A673 (cell line): ENCODE measurements at regions not wholly inside any gene's neighbourhood (a gene's known extent, or its start where the extent isn't known, plus 50 kb on each side); places are given as distances from the start of the nearest gene placed in this dataset.

ENCODE experiments used
- EZH2 ChIP-seq: fragments of 200-600 bp; sonication (generic); IDR thresholded peaks from 2 replicates; pipeline ENCODE4 v1.6.1; 2017; ENCODE audit warnings: borderline replicate concordance, low read depth, mild to moderate bottlenecking, mixed read lengths, antibody characterized with exemption, low read length; ENCODE audit not compliant: poor library complexity, severe bottlenecking
- TF ChIP-seq, protein P1 (sequence below): fragments of 300-800, 200-600 bp; sonication (generic); conservative IDR thresholded peaks from 2 replicates; pipeline ENCODE4 v1.5.1; 2017; ENCODE audit warnings: low read depth, mild to moderate bottlenecking, antibody characterized with exemption, low read length, moderate library complexity, mixed read lengths

- TF ChIP-seq, protein P1, sequence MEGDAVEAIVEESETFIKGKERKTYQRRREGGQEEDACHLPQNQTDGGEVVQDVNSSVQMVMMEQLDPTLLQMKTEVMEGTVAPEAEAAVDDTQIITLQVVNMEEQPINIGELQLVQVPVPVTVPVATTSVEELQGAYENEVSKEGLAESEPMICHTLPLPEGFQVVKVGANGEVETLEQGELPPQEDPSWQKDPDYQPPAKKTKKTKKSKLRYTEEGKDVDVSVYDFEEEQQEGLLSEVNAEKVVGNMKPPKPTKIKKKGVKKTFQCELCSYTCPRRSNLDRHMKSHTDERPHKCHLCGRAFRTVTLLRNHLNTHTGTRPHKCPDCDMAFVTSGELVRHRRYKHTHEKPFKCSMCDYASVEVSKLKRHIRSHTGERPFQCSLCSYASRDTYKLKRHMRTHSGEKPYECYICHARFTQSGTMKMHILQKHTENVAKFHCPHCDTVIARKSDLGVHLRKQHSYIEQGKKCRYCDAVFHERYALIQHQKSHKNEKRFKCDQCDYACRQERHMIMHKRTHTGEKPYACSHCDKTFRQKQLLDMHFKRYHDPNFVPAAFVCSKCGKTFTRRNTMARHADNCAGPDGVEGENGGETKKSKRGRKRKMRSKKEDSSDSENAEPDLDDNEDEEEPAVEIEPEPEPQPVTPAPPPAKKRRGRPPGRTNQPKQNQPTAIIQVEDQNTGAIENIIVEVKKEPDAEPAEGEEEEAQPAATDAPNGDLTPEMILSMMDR = no peak
- TF ChIP-seq EZH2 = no peak
Measured at GRCh38 chr12:105861227-105861626, 277.5 kb downstream of the NUAK1 start.
